ENCODE measurements at regions not wholly inside any gene's neighbourhood (a gene's known extent, or its start where the extent isn't known, plus 50 kb on each side); places are given as distances from the start of the nearest gene placed in this dataset.

- FAIRE-seq (no peak), DNase-seq (ENCODE audit: low read depth, low spot score) (no peak)
- Histone ChIP-seq H3K4me1 (ENCODE audit: control insufficient read depth, extremely low read depth, insufficient read depth, low read length) (no peaks in the 10 kb centered on the region), H3K4me2 (ENCODE audit: insufficient read depth, low read length) (no peak overlapping the region), H3K79me2 (ENCODE audit: control insufficient read depth, insufficient read depth, low read length) (no peaks in the 10 kb centered on the region), H3K36me3 (ENCODE audit: control insufficient read depth in 2 of 2, extremely low read depth in 1 of 2, insufficient read depth in 2 of 2, low read length in 2 of 2) (no peaks in the 10 kb centered on the region), H2AFZ (ENCODE audit: low read depth, low read length) (no peak overlapping the region), H3K4me3 (replicated peaks in 1 of 3; ENCODE audit: insufficient read depth in 1 of 3, low read depth in 1 of 3, low read length in 3 of 3) (no peak overlapping the region), H3K27ac (ENCODE audit: insufficient read depth, low read depth, low read length) (no peak overlapping the region), H3K9me3 (replicated peaks; ENCODE audit: control insufficient read depth, insufficient read depth, low read length) (no peaks in the 10 kb centered on the region), H3K9ac (replicated peaks; ENCODE audit: extremely low read depth, insufficient read depth, low read length) (no peak overlapping the region), H3K27me3 (ENCODE audit: control insufficient read depth in 2 of 2, insufficient read depth in 2 of 2, low read length in 2 of 2) (no peaks in the 10 kb centered on the region), H4K20me1 (replicated peaks; ENCODE audit: control insufficient read depth, extremely low read depth, insufficient read depth, low read length) (no peaks in the 10 kb centered on the region), H3K9me1 (replicated peaks; ENCODE audit: control insufficient read depth, extremely low read depth, insufficient read depth, low read length) (no peaks in the 10 kb centered on the region)
- POLR2A ChIA-PET = no interaction called here
- CTCF ChIA-PET = no interaction called here
- no TSS peak for BruUV-seq (replicated peaks)
- intact Hi-C loops (cut with micrococcal nuclease) = no loop called here
- dilution Hi-C loops (cut with MboI; ENCODE audit: extremely low pct_ligation_motif_present, low sequenced_read_pairs) = no loop called here
- TF ChIP-seq MYC (IDR thresholded peaks at IDR 0.05; ENCODE audit: low read depth, low read length) (no peak), POLR2AphosphoS5 (IDR thresholded peaks at IDR 0.05; ENCODE audit: insufficient read depth, low read depth, low read length) (no peak), CTCF (IDR thresholded peaks at IDR 0.05; ENCODE audit: extremely low read depth in 1 of 2, insufficient read depth in 1 of 2, low read depth in 1 of 2, low read length in 2 of 2) (no peak)
These were observed 175.0 kb upstream of the CHRM2 start for GRCh38 chr7:136693166-136694119.

- Histone ChIP-seq H2AFZ (ENCODE audit: low read depth, low read length) (no peak overlapping the region), H3K9me1 (replicated peaks; ENCODE audit: control insufficient read depth, extremely low read depth, insufficient read depth, low read length) (no peaks in the 10 kb centered on the region), H3K9me3 (replicated peaks; ENCODE audit: control insufficient read depth, insufficient read depth, low read length) (no peaks in the 10 kb centered on the region), H3K4me2 (ENCODE audit: insufficient read depth, low read length) (no peak overlapping the region), H3K4me3 (replicated peaks in 1 of 3; ENCODE audit: insufficient read depth in 1 of 3, low read depth in 1 of 3, low read length in 3 of 3) (no peak overlapping the region), H4K20me1 (replicated peaks; ENCODE audit: control insufficient read depth, extremely low read depth, insufficient read depth, low read length) (no peaks in the 10 kb centered on the region), H3K4me1 (ENCODE audit: control insufficient read depth, extremely low read depth, insufficient read depth, low read length) (no peaks in the 10 kb centered on the region), H3K27ac (ENCODE audit: insufficient read depth, low read depth, low read length) (no peak overlapping the region), H3K9ac (replicated peaks; ENCODE audit: extremely low read depth, insufficient read depth, low read length) (no peak overlapping the region), H3K27me3 (ENCODE audit: control insufficient read depth in 2 of 2, insufficient read depth in 2 of 2, low read length in 2 of 2) (no peaks in the 10 kb centered on the region), H3K36me3 (ENCODE audit: control insufficient read depth in 2 of 2, extremely low read depth in 1 of 2, insufficient read depth in 2 of 2, low read length in 2 of 2) (no peaks in the 10 kb centered on the region), H3K79me2 (ENCODE audit: control insufficient read depth, insufficient read depth, low read length) (no peaks in the 10 kb centered on the region)
- POLR2A ChIA-PET = no interaction called here
- TF ChIP-seq JUN (IDR thresholded peaks at IDR 0.05; ENCODE audit: borderline replicate concordance, insufficient read depth, insufficient read length, low read depth) = no peak
- no peak for TF ChIP-seq EZH2 (IDR thresholded peaks at IDR 0.05; ENCODE audit: borderline replicate concordance, low read depth, low read length, severe bottlenecking)
- no peak for TF ChIP-seq GATA2 (IDR thresholded peaks at IDR 0.05; ENCODE audit: insufficient read depth, insufficient read length, low read depth, low read length)
- no peak for TF ChIP-seq CTCF (IDR thresholded peaks at IDR 0.05; ENCODE audit: extremely low read depth in 1 of 2, insufficient read depth in 1 of 2, low read depth in 1 of 2, low read length in 2 of 2)
- TF ChIP-seq MYC (IDR thresholded peaks at IDR 0.05; ENCODE audit: low read depth, low read length) = no peak
- no peak for TF ChIP-seq MAX (IDR thresholded peaks at IDR 0.05; ENCODE audit: insufficient read depth, insufficient read length)
- no peak for TF ChIP-seq POLR2A (IDR thresholded peaks at IDR 0.05; ENCODE audit: low read depth, low read length)
- no peak for TF ChIP-seq FOS (IDR thresholded peaks at IDR 0.05; ENCODE audit: borderline replicate concordance, insufficient read depth, low read length)
- TF ChIP-seq POLR2AphosphoS5 (IDR thresholded peaks at IDR 0.05; ENCODE audit: insufficient read depth, low read depth, low read length) = no peak
- CTCF ChIA-PET = no interaction called here
- intact Hi-C loops (cut with micrococcal nuclease) = no loop called here
- no peak for DNase-seq (ENCODE audit: low read depth, low spot score)
- dilution Hi-C loops (cut with MboI; ENCODE audit: extremely low pct_ligation_motif_present, low sequenced_read_pairs) = no loop called here
- no TSS peak for BruUV-seq (replicated peaks)
- FAIRE-seq = no peak
These were observed 176.2 kb upstream of the CHRM2 start for GRCh38 chr7:136692221-136692620.

Data from endothelial cell of umbilical vein (primary cell).